DMS53 treated with DMSO at 0.1 percent for 48 hours (cell line): ENCODE measurements at regions not wholly inside any gene's neighbourhood (a gene's known extent, or its start where the extent isn't known, plus 50 kb on each side); places are given as distances from the start of the nearest gene placed in this dataset.
"Not testable (repeated sequence)": the region's sequence is repeated elsewhere in the genome, so short reads cannot be mapped to it uniquely, and the experiment has no call there.

Source experiments
- DNase-seq: peaks from one replicate; lab custom pipeline; 2025; ENCODE audit not compliant: unreplicated experiment; lab: John Stamatoyannopoulos, UW

GRCh38 chr2:41234093-41234492, 782.2 kb upstream of the SLC8A1 start:
- no peak for DNase-seq

GRCh38 chr2:41241325-41242000, 789.6 kb upstream of the SLC8A1 start:
- DNase-seq: no peak

GRCh38 chr2:41242001-41242331, 790.1 kb upstream of the SLC8A1 start:
- no peak for DNase-seq

GRCh38 chr2:41267929-41268659, 779.7 kb upstream of the PKDCC start:
- no peak for DNase-seq

- DNase-seq: no peak
Observed at GRCh38 chr2:41283079-41283775, 764.6 kb upstream of the PKDCC start.

- no peak for DNase-seq
Observed at GRCh38 chr2:41293491-41293890, 754.3 kb upstream of the PKDCC start.

GRCh38 chr2:41294331-41294730, 753.5 kb upstream of the PKDCC start:
- DNase-seq: no peak

GRCh38 chr2:41313082-41313481, 734.7 kb upstream of the PKDCC start:
- no peak for DNase-seq

- DNase-seq: no peak
Observed at GRCh38 chr2:41314511-41315070, 733.2 kb upstream of the PKDCC start.

GRCh38 chr2:41319437-41319836, 728.4 kb upstream of the PKDCC start:
- no peak for DNase-seq

- DNase-seq: no peak
Observed at GRCh38 chr2:41320491-41320890, 727.3 kb upstream of the PKDCC start.

GRCh38 chr2:41321351-41321750, 726.5 kb upstream of the PKDCC start:
- DNase-seq: no peak

- DNase-seq: no peak
Observed at GRCh38 chr2:41326851-41327250, 721.0 kb upstream of the PKDCC start.

- no peak for DNase-seq
Observed at GRCh38 chr2:41329040-41329439, 718.8 kb upstream of the PKDCC start.

- no peak for DNase-seq
Observed at GRCh38 chr2:41334159-41334558, 713.7 kb upstream of the PKDCC start.

GRCh38 chr2:41335573-41335972, 712.2 kb upstream of the PKDCC start:
- DNase-seq: not testable (repeated sequence)

GRCh38 chr2:41337956-41338355, 709.9 kb upstream of the PKDCC start:
- DNase-seq: no peak

GRCh38 chr2:41344529-41344928, 703.3 kb upstream of the PKDCC start:
- no peak for DNase-seq

GRCh38 chr2:41353060-41353459, 694.8 kb upstream of the PKDCC start:
- DNase-seq: no peak

GRCh38 chr2:41355794-41356193, 692.0 kb upstream of the PKDCC start:
- no peak for DNase-seq

- DNase-seq: no peak
Observed at GRCh38 chr2:41364842-41365241, 683.0 kb upstream of the PKDCC start.

GRCh38 chr2:41375901-41376300, 671.9 kb upstream of the PKDCC start:
- no peak for DNase-seq
